Activated CD4-positive, alpha-beta T cell treated with anti-CD3 and anti-CD28 coated beads for 48 hours (primary cell): ENCODE measurements at regions not wholly inside any gene's neighbourhood (a gene's known extent, or its start where the extent isn't known, plus 50 kb on each side); places are given as distances from the start of the nearest gene placed in this dataset.

Source experiments
- DNase-seq: peaks from one replicate; pipeline ENCODE4 v3.0.0-alpha.2; 2020

- DNase-seq = no peak
Observed at GRCh38 chr14:42676636-42677035, 1070.0 kb downstream of the LRFN5 start.

GRCh38 chr14:42673963-42674362, 1067.3 kb downstream of the LRFN5 start:
- DNase-seq = no peak

- no peak for DNase-seq
Observed at GRCh38 chr14:42671636-42672035, 1065.0 kb downstream of the LRFN5 start.

GRCh38 chr14:42665083-42665482, 1058.4 kb downstream of the LRFN5 start:
- no peak for DNase-seq

GRCh38 chr14:42664190-42664589, 1057.5 kb downstream of the LRFN5 start:
- no peak for DNase-seq

- no peak for DNase-seq
Observed at GRCh38 chr14:42654707-42655106, 1048.0 kb downstream of the LRFN5 start.

GRCh38 chr14:42642787-42643186, 1036.1 kb downstream of the LRFN5 start:
- DNase-seq = no peak

- no peak for DNase-seq
Observed at GRCh38 chr14:42633504-42634095, 1026.9 kb downstream of the LRFN5 start.

- DNase-seq = no peak
Observed at GRCh38 chr14:42629553-42629952, 1022.9 kb downstream of the LRFN5 start.

GRCh38 chr14:42628602-42629001, 1021.9 kb downstream of the LRFN5 start:
- DNase-seq = no peak

GRCh38 chr14:42626986-42627385, 1020.3 kb downstream of the LRFN5 start:
- no peak for DNase-seq

- no peak for DNase-seq
Observed at GRCh38 chr14:42624980-42625761, 1018.5 kb downstream of the LRFN5 start.

GRCh38 chr14:42617005-42617404, 1010.3 kb downstream of the LRFN5 start:
- DNase-seq = no peak

GRCh38 chr14:42606839-42607238, 1000.2 kb downstream of the LRFN5 start:
- DNase-seq = no peak

- no peak for DNase-seq
Observed at GRCh38 chr14:42602336-42602845, 995.7 kb downstream of the LRFN5 start.

GRCh38 chr14:42572032-42572431, 965.4 kb downstream of the LRFN5 start:
- no peak for DNase-seq

GRCh38 chr14:42569227-42569626, 962.6 kb downstream of the LRFN5 start:
- DNase-seq = no peak

- no peak for DNase-seq
Observed at GRCh38 chr14:42565556-42565955, 958.9 kb downstream of the LRFN5 start.

GRCh38 chr14:42563313-42563712, 956.6 kb downstream of the LRFN5 start:
- no peak for DNase-seq

GRCh38 chr14:42556551-42556950, 949.9 kb downstream of the LRFN5 start:
- DNase-seq = no peak

- DNase-seq = no peak
Observed at GRCh38 chr14:42555365-42555764, 948.7 kb downstream of the LRFN5 start.

- DNase-seq = no peak
Observed at GRCh38 chr14:42554091-42554490, 947.4 kb downstream of the LRFN5 start.

- DNase-seq = no peak
Observed at GRCh38 chr14:42550310-42550709, 943.6 kb downstream of the LRFN5 start.

GRCh38 chr14:42548349-42548748, 941.7 kb downstream of the LRFN5 start:
- no peak for DNase-seq

GRCh38 chr14:42545636-42546035, 939.0 kb downstream of the LRFN5 start:
- DNase-seq = no peak
